OCI-LY1 (cell line): ENCODE measurements at regions not wholly inside any gene's neighbourhood (a gene's known extent, or its start where the extent isn't known, plus 50 kb on each side); places are given as distances from the start of the nearest gene placed in this dataset.

Experiments
- H2AFZ ChIP-seq: fragments of 200-600 bp; sonication (generic), shearing (Covaris generic); 2 replicates; pipeline ENCODE4 v1.6.0; 2014; ENCODE audit warnings: antibody characterized with exemption, mild to moderate bottlenecking, low read length
- H3F3A ChIP-seq: fragments of 200-600 bp; sonication (generic), shearing (Covaris generic); 2 replicates; pipeline ENCODE4 v1.6.0; 2014; ENCODE audit warnings: mild to moderate bottlenecking, antibody characterized with exemption, low read length, moderate library complexity; ENCODE audit not compliant: insufficient read depth
- H3K27ac ChIP-seq: fragments of 200-600 bp; sonication (generic); 2 replicates; pipeline ENCODE4 v1.5.1; 2014; ENCODE audit warnings: low read length, mixed run types, mild to moderate bottlenecking, low read depth; ENCODE audit not compliant: poor library complexity, severe bottlenecking
- H3K27me3 ChIP-seq: fragments of 200-600 bp; sonication (generic); 2 replicates; pipeline ENCODE4 v1.6.0; 2014; ENCODE audit warnings: antibody characterized with exemption, mild to moderate bottlenecking, low read length, moderate library complexity; ENCODE audit not compliant: insufficient read depth
- H3K36me3 ChIP-seq: fragments of 200-600 bp; sonication (generic); 2 replicates; pipeline ENCODE4 v1.6.1; 2014; ENCODE audit warnings: mild to moderate bottlenecking, antibody characterized with exemption, low read length, moderate library complexity, mixed read lengths; ENCODE audit not compliant: insufficient read depth
- H3K4me1 ChIP-seq: fragments of 200-600 bp; sonication (generic); 2 replicates; pipeline ENCODE4 v1.5.1; 2014; ENCODE audit warnings: mild to moderate bottlenecking, low read length, moderate library complexity; ENCODE audit not compliant: insufficient read depth, severe bottlenecking
- H3K4me2 ChIP-seq: fragments of 200-600 bp; sonication (generic), shearing (Covaris generic); 2 replicates; pipeline ENCODE4 v1.6.1; 2014; ENCODE audit warnings: low read length
- H3K4me3 ChIP-seq: fragments of 200-600 bp; sonication (generic); 2 replicates; pipeline ENCODE4 v1.5.1; 2014; ENCODE audit warnings: low read length, low read depth, mild to moderate bottlenecking, mixed read lengths; ENCODE audit not compliant: poor library complexity, severe bottlenecking
- H3K79me2 ChIP-seq: fragments of 200-600 bp; shearing (Covaris generic); 2 replicates; pipeline ENCODE4 v1.6.1; 2016; ENCODE audit warnings: mixed run types, low read length, mixed read lengths; ENCODE audit not compliant: insufficient read depth
- H3K9ac ChIP-seq: fragments of 200-600 bp; sonication (generic), shearing (Covaris generic); 2 replicates; pipeline ENCODE4 v1.6.1; 2014; ENCODE audit warnings: mild to moderate bottlenecking, low read length, mixed read lengths
- H3K9me2 ChIP-seq: fragments of 200-600 bp; sonication (generic), shearing (Covaris generic); 2 replicates; pipeline ENCODE4 v1.6.1; 2014; ENCODE audit warnings: low read depth, mild to moderate bottlenecking, low read length, mixed read lengths
- H3K9me3 ChIP-seq: fragments of 200-600 bp; shearing (Covaris generic); 2 replicates; pipeline ENCODE4 v1.6.1; 2014; ENCODE audit warnings: low read length, mixed read lengths
- H4K20me1 ChIP-seq: fragments of 200-600 bp; sonication (generic), shearing (Covaris generic); 2 replicates; pipeline ENCODE4 v1.6.0; 2016; ENCODE audit warnings: mild to moderate bottlenecking, low read length; ENCODE audit not compliant: insufficient read depth
- CTCF ChIP-seq: fragments of 200-600 bp; sonication (generic), shearing (Covaris generic); IDR thresholded peaks from 2 replicates; pipeline ENCODE4 v1.5.1; 2017; ENCODE audit warnings: mild to moderate bottlenecking, antibody characterized with exemption, low read length, moderate library complexity, mixed read lengths
- EZH2 ChIP-seq: fragments of 200-600 bp; sonication (generic), shearing (Covaris generic); IDR thresholded peaks from 2 replicates; pipeline ENCODE4 v1.8.0; 2017; ENCODE audit warnings: borderline replicate concordance, mixed run types, mild to moderate bottlenecking, antibody characterized with exemption, low read length, moderate library complexity, mixed read lengths

DNA sequence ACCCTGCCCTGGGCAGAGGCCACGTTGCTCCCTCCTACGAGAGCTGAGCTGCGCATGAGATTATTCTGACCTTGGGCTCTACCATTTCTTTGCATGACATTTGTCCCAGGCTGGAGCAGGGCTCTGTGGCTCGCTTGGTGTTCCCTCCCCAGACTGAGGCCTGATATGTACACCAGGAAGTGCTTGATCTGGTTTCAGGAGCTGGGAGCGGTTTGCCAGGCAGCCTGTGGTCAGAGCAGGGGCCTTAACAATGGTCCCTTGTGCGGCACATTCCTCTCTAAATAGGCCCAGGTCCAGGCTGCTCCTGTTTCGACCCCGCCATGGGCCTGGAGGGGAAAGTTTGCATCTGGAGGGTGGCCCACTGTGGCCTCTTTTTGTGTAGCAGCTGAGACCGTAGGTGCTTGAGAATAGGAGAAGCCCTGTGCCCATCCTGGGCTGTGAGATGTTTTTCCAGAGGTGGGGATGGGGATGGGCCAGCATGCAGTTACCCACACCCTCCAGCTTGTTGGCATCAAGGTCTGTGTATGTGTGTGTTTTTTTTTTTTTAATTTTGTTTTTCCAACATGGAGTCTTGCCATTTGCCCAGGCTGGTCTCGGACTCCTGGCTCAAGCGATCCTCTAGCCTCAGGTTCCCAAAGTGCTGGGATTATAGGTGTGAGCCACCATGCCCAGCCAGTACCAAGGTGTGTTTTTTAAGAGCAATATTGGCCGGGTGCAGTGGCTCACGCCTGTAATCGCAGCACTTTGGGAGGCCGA, 253.9 kb downstream of the SEC14L1 start:
- H3K4me3 ChIP-seq: no peak overlapping the region
- H3K79me2 ChIP-seq: no peaks in the 10 kb centered on the region
- H4K20me1 ChIP-seq: no peaks in the 10 kb centered on the region
- H3F3A ChIP-seq: no peaks in the 10 kb centered on the region
- TF ChIP-seq CTCF (no peak), EZH2 (no peak)
- H3K9ac ChIP-seq: no peak overlapping the region
- no peak overlapping the region for H3K27ac ChIP-seq
- H3K4me1 ChIP-seq: peaks cover 13% of the 10 kb centered on the region
- no peaks in the 10 kb centered on the region for H3K9me3 ChIP-seq
- H3K4me2 ChIP-seq: no peak overlapping the region
- H3K36me3 ChIP-seq: no peaks in the 10 kb centered on the region
- no peaks in the 10 kb centered on the region for H3K9me2 ChIP-seq
- peaks cover 8% of the 10 kb centered on the region; the same call in 1 of the 2 replicates for H3K27me3 ChIP-seq
- no peak overlapping the region for H2AFZ ChIP-seq

GRCh38 chr17:77395501-77396048, 254.8 kb downstream of the SEC14L1 start:
- no peaks in the 10 kb centered on the region for H3F3A ChIP-seq
- no peaks in the 10 kb centered on the region for H3K9me3 ChIP-seq
- no peaks in the 10 kb centered on the region for H3K9me2 ChIP-seq
- no peak overlapping the region for H3K27ac ChIP-seq
- H3K4me1 ChIP-seq: peaks cover 22% of the 10 kb centered on the region
- H2AFZ ChIP-seq: no peak overlapping the region
- no peak overlapping the region for H3K9ac ChIP-seq
- no peak overlapping the region for H3K4me3 ChIP-seq
- H3K79me2 ChIP-seq: no peaks in the 10 kb centered on the region
- peaks cover 8% of the 10 kb centered on the region; the same call in 1 of the 2 replicates for H3K27me3 ChIP-seq
- H3K36me3 ChIP-seq: no peaks in the 10 kb centered on the region
- H3K4me2 ChIP-seq: no peak overlapping the region
- no peaks in the 10 kb centered on the region for H4K20me1 ChIP-seq
- TF ChIP-seq EZH2: no peak
- TF ChIP-seq CTCF: no peak

DNA sequence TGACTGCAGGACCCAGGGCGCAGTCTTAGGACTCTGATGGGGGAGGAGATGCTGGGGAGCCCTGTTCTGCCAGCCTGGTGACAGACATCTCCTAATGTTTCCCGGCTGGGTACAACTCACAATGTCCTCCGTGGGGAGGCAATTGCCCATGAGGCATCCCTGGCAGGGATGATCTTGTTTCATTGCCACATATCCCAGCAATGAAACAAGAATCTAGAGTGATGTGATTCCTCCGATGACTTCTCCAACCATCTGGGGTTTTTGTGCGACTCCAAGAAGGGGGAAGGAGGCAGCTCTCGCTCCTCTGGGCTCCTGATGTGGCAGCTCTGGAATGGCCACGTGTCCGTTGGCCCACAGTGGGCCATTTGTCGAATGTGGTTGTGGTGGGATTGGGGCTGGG, 255.8 kb downstream of the SEC14L1 start:
- H3K4me1 ChIP-seq: peaks cover 28% of the 10 kb centered on the region
- no peaks in the 10 kb centered on the region for H3F3A ChIP-seq
- H3K9ac ChIP-seq: no peak overlapping the region
- no peaks in the 10 kb centered on the region for H4K20me1 ChIP-seq
- H3K4me2 ChIP-seq: no peak overlapping the region
- H3K27ac ChIP-seq: no peak overlapping the region
- no peak for TF ChIP-seq CTCF
- no peak for TF ChIP-seq EZH2
- no peaks in the 10 kb centered on the region for H3K79me2 ChIP-seq
- H3K9me2 ChIP-seq: no peaks in the 10 kb centered on the region
- no peak overlapping the region for H2AFZ ChIP-seq
- peaks cover 8% of the 10 kb centered on the region; the same call in 1 of the 2 replicates for H3K27me3 ChIP-seq
- H3K4me3 ChIP-seq: no peak overlapping the region
- no peaks in the 10 kb centered on the region for H3K36me3 ChIP-seq
- H3K9me3 ChIP-seq: no peaks in the 10 kb centered on the region
